PC-9 (cell line): ENCODE measurements at regions not wholly inside any gene's neighbourhood (a gene's known extent, or its start where the extent isn't known, plus 50 kb on each side); places are given as distances from the start of the nearest gene placed in this dataset.
A peak's percentile ranks its signal among the peaks of the same experiment; 100 is the strongest.

Experiments
- BruUV-seq: library from RNA; stranded (reverse); fragments of 400-500 nt; replicated peaks from 2 replicates; lab custom pipeline; 2021; lab: Mats Ljungman, UMichigan
- CTCF ChIA-PET: fragments of 300-600 bp; sonication (Branson Sonifier 250); formaldehyde crosslinking; loops from one replicate; lab custom pipeline; 2022; ENCODE audit warnings: antibody characterized with exemption; lab: Charles Lee
- POLR2A ChIA-PET: fragments of 300-600 bp; sonication (Branson Sonifier 250); formaldehyde crosslinking; loops from one replicate; lab custom pipeline; 2022; ENCODE audit warnings: antibody characterized with exemption; ENCODE audit not compliant: unreplicated experiment; lab: Charles Lee
- DNase-seq, 2 experiments: peaks; one replicate each; pipeline versions ENCODE4 v3.0.0 to v3.0.0-alpha.2; 2015 to 2022; ENCODE audit warnings: mixed read lengths in 1 of 2
- H2AFZ ChIP-seq: fragments of 200-600 bp; sonication (generic); 2 replicates; pipeline ENCODE4 v1.8.1; 2017; ENCODE audit warnings: antibody characterized with exemption
- H3F3A ChIP-seq: fragments of 200-600 bp; sonication (generic); 2 replicates; pipeline ENCODE4 v1.8.1; 2017; ENCODE audit warnings: antibody characterized with exemption, mild to moderate bottlenecking, low read depth; ENCODE audit not compliant: insufficient read depth
- H3K27ac ChIP-seq: fragments of 200-600 bp; sonication (generic); 2 replicates; pipeline ENCODE4 v1.6.1; 2016; ENCODE audit warnings: mixed run types
- H3K27me3 ChIP-seq: fragments of 200-600 bp; sonication (generic); 2 replicates; pipeline ENCODE4 v1.6.1; 2016; ENCODE audit warnings: low read depth, mixed run types; ENCODE audit not compliant: insufficient read depth
- H3K36me3 ChIP-seq: fragments of 200-600 bp; sonication (generic); 2 replicates; pipeline ENCODE4 v1.6.1; 2016; ENCODE audit warnings: low read depth, mixed run types
- H3K4me1 ChIP-seq: fragments of 200-600 bp; sonication (generic); replicated peaks from 2 replicates; pipeline ENCODE4 v1.6.1; 2016; ENCODE audit warnings: mixed run types; ENCODE audit not compliant: insufficient read depth
- H3K4me2 ChIP-seq: fragments of 200-600 bp; sonication (generic); 2 replicates; pipeline ENCODE4 v1.6.1; 2017; ENCODE audit warnings: mixed run types
- H3K4me3 ChIP-seq: fragments of 200-600 bp; sonication (generic); 2 replicates; pipeline ENCODE4 v1.6.1; 2016; ENCODE audit warnings: mixed run types
- H3K79me2 ChIP-seq: fragments of 200-600 bp; sonication (generic); 2 replicates; pipeline ENCODE4 v1.6.1; 2017; ENCODE audit warnings: low read depth, mixed run types
- H3K9me2 ChIP-seq: fragments of 200-600 bp; sonication (generic); 2 replicates; pipeline ENCODE4 v1.8.1; 2017; ENCODE audit warnings: mild to moderate bottlenecking; ENCODE audit not compliant: insufficient read depth
- H3K9me3 ChIP-seq: fragments of 200-600 bp; sonication (generic); 2 replicates; pipeline ENCODE4 v1.8.1; 2016; ENCODE audit warnings: low read depth; ENCODE audit not compliant: insufficient read depth
- H4K20me1 ChIP-seq: fragments of 200-600 bp; sonication (generic); 2 replicates; pipeline ENCODE4 v1.8.1; 2017; ENCODE audit not compliant: insufficient read depth
- CTCF ChIP-seq: fragments of 200-600 bp; sonication (generic); conservative IDR thresholded peaks from 2 replicates; pipeline ENCODE4 v1.6.1; 2017; ENCODE audit warnings: mixed run types, antibody characterized with exemption, mild to moderate bottlenecking, moderate library complexity
- EZH2 ChIP-seq: fragments of 200-600 bp; sonication (generic); IDR thresholded peaks from 2 replicates; pipeline ENCODE4 v1.8.0; 2017; ENCODE audit warnings: antibody characterized with exemption, low read depth
- intact Hi-C: fragments of 100-400 bp; cut with micrococcal nuclease; formaldehyde crosslinking; loops from one replicate; pipeline ENCODE4 v1.10.0; 2022; ENCODE audit not compliant: unreplicated experiment

- Histone ChIP-seq H3K9me2 (no peaks in the 10 kb centered on the region), H3K36me3 (no peaks in the 10 kb centered on the region), H3K79me2 (no peaks in the 10 kb centered on the region), H4K20me1 (no peaks in the 10 kb centered on the region), H3K4me2 (no peak overlapping the region), H3K27me3 (peaks cover 4% of the 10 kb centered on the region; the same call in 1 of the 2 replicates), H2AFZ (no peak overlapping the region), H3K9me3 (no peaks in the 10 kb centered on the region), H3F3A (no peaks in the 10 kb centered on the region), H3K4me1 (no peaks in the 10 kb centered on the region), H3K4me3 (no peak overlapping the region), H3K27ac (no peak overlapping the region)
- TF ChIP-seq EZH2 (no peak), CTCF (no peak)
- CTCF ChIA-PET: interaction anchor here (0.5 kb wide), 1 partner anchor 858 kb away, joined by 6 read pairs; no protein-coding TSS in a partner anchor
- intact Hi-C loops: no loop called here
- POLR2A ChIA-PET: no interaction called here
- DNase-seq: no peak
- BruUV-seq: no TSS peak
Measured at GRCh38 chr22:47517062-47517461, 754.6 kb downstream of the TBC1D22A start.

DNA sequence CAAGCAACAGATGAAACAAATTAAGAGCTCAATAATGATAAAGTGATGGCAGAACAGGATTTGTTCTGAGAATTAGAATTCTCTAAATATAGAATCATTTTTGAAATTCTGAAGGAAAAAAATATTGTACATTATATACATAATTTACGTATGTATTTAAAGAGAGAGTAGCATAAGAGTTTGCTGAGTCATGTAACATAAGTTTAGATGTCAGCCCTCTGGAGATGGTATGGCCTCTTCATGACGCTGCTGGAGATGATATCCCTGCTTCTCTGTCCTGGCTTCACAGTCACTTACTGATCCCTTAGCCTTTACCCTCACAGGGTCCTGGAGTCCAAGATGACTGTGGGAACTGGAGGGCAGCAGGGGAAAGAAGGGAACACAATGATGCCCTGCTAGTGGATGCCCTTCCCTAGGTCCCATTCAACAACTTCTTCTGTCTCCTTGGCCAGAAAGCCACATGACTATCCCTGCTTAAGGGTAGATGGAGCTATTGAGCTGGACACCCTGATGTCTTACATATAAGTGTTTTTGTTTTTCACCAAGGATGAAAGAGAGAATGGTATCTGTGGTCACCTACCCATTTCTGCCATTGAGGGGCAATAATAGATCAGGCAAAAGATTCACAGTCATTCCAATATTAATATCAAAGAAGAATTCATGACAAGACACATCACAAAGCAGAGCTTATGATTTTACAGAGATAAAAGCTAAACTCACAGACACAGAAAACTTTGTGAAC lies 753.1 kb downstream of the TBC1D22A start:
- H2AFZ ChIP-seq: no peak overlapping the region
- TF ChIP-seq CTCF: peak; percentile 35; the same call in 1 of the 2 replicates
- TF ChIP-seq EZH2: no peak
- no peak overlapping the region for H3K4me3 ChIP-seq
- H3F3A ChIP-seq: no peaks in the 10 kb centered on the region
- no peaks in the 10 kb centered on the region for H3K4me1 ChIP-seq
- no peaks in the 10 kb centered on the region; the same call in 1 of the 2 replicates for H3K27me3 ChIP-seq
- intact Hi-C loops: no loop called here
- H3K9me2 ChIP-seq: no peaks in the 10 kb centered on the region
- no peaks in the 10 kb centered on the region for H4K20me1 ChIP-seq
- H3K79me2 ChIP-seq: no peaks in the 10 kb centered on the region
- H3K9me3 ChIP-seq: no peaks in the 10 kb centered on the region
- no peaks in the 10 kb centered on the region for H3K36me3 ChIP-seq
- H3K4me2 ChIP-seq: no peak overlapping the region
- ChIA-PET CTCF (no interaction called here), POLR2A (no interaction called here)
- H3K27ac ChIP-seq: no peak overlapping the region
- BruUV-seq: no TSS peak
- no peak for DNase-seq

DNA sequence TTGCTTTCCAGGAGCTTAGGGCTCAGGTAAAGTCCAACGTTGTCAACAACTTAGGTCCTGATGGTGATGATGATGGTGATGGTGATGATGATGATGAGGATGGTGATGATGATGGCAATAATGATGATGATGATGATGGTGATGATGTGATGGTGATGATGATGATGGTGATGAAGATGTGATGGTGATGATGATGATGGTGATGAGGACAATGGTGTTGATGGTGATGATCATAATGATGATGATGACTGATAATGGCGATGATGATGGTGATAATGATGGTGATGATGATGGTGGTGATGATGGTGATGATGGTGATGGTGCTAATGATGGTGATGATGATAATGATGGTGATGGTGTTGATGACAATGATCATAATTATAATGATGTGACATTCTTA lies 750.2 kb downstream of the TBC1D22A start:
- Histone ChIP-seq H3K4me2 (no peak overlapping the region), H3F3A (no peaks in the 10 kb centered on the region), H3K4me3 (no peak overlapping the region), H3K36me3 (no peaks in the 10 kb centered on the region), H3K27me3 (peaks cover 8% of the 10 kb centered on the region), H3K9me3 (no peaks in the 10 kb centered on the region), H3K79me2 (no peaks in the 10 kb centered on the region), H3K27ac (no peak overlapping the region), H3K9me2 (no peaks in the 10 kb centered on the region), H3K4me1 (no peaks in the 10 kb centered on the region), H4K20me1 (no peaks in the 10 kb centered on the region), H2AFZ (no peak overlapping the region)
- no peak for DNase-seq
- intact Hi-C loops: no loop called here
- ChIA-PET POLR2A (no interaction called here), CTCF (no interaction called here)
- TF ChIP-seq CTCF (no peak), EZH2 (no peak)
- no TSS peak for BruUV-seq
